GM13977 (cell line): ENCODE measurements at regions not wholly inside any gene's neighbourhood (a gene's known extent, or its start where the extent isn't known, plus 50 kb on each side); places are given as distances from the start of the nearest gene placed in this dataset.
"Not testable (repeated sequence)": the region's sequence is repeated elsewhere in the genome, so short reads cannot be mapped to it uniquely, and the experiment has no call there.

Source experiments
- DNase-seq: peaks from one replicate; pipeline ENCODE4 v3.0.0; 2012; ENCODE audit warnings: low spot score
- in situ Hi-C: fragments of 300-500 bp; cut with MboI; formaldehyde crosslinking; loops from one replicate; pipeline ENCODE4 v1.12.0; 2022; ENCODE audit warnings: low sequenced_read_pairs, low pct_unique_long_range_greater_than_20kb, mixed read lengths, inconsistent platforms; ENCODE audit not compliant: unreplicated experiment
- TF ChIP-seq, protein P1 (sequence below): IDR thresholded peaks from 2 replicates; pipeline ENCODE4 v1.5.1; 2012; ENCODE audit warnings: mild to moderate bottlenecking, control low read depth; ENCODE audit not compliant: insufficient read depth; ENCODE audit errors: extremely low read depth, missing control alignments

DNA sequence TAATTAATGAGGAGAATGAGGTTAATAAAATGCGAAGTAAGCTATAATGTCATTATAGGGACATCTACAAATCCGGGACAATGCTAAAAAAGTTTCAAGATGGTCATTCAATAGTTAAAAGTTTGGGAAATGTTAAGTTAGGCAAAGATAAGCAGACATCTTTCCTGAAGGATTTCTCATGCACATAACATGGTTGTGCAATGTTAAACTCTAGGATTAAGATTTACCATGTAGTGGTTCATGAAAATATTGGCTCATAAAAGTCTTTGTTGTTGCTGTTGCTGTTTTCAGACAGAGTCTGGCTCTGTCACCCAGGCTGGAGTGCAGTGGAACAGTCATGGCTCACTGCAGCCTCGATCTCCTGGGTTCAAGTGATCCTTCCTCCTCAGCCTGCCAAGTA, 751.5 kb upstream of the CCDC179 start:
- no peak for DNase-seq
- in situ Hi-C loops = no loop called here
- TF ChIP-seq, protein P1, sequence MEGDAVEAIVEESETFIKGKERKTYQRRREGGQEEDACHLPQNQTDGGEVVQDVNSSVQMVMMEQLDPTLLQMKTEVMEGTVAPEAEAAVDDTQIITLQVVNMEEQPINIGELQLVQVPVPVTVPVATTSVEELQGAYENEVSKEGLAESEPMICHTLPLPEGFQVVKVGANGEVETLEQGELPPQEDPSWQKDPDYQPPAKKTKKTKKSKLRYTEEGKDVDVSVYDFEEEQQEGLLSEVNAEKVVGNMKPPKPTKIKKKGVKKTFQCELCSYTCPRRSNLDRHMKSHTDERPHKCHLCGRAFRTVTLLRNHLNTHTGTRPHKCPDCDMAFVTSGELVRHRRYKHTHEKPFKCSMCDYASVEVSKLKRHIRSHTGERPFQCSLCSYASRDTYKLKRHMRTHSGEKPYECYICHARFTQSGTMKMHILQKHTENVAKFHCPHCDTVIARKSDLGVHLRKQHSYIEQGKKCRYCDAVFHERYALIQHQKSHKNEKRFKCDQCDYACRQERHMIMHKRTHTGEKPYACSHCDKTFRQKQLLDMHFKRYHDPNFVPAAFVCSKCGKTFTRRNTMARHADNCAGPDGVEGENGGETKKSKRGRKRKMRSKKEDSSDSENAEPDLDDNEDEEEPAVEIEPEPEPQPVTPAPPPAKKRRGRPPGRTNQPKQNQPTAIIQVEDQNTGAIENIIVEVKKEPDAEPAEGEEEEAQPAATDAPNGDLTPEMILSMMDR = no peak

DNA sequence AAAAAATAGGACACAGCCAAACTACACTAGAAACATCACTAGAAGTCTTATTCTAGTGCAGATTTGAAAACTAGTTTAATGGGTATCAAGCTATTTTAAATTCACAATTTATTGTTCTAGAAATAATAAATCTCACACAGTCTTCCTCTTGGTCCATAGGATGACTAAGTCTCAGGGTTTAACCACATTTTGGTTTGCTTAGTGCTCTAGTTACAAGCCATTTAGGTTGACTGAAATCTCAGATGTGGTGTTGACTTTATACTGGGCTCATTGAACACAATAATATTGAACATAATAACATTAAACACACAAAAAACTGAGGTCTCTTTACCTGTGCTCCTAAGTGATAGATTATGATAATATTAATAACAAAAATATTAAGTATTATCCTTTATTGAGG, 760.3 kb upstream of the CCDC179 start:
- TF ChIP-seq, protein P1 = no peak
- DNase-seq = no peak
- in situ Hi-C loops = no loop called here

DNA sequence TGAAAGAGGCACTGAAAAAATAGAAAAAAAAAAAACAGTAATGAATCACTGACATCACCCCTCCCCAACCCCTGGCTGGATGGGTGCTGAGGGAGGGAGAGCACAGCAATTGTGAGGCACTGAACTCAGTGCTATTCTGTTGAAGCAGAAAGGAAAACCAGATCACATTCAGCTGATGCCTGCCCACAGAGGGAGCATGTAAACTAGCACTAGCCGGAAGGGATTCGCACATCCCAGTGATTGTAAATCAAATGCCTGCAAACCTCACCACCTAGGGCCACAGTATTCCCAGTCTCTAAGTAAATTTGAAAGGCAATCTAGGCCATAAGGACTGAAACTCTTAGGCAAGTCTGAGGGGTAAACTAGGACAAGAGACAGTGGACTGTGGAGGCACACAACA, 772.0 kb upstream of the CCDC179 start:
- in situ Hi-C loops = no loop called here
- DNase-seq = no peak
- TF ChIP-seq, protein P1 = no peak

DNA sequence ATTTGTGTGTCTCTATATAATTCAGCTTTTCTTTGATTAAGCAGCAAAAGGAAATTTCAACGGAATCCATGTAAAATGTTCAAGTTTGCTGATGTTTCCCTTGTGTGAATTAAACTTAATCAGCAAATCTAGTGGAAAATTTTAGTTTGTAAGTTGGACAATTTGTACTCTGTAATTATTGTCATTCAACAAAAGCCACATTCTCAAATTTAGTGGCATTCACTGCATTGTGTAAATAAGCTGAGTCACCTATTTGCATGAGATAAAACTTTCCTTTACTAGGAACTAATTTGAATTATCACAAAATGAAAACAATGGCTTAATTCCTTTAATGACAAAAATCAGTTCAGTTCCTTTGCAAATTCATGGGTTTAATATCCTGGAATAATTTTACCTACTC, 784.2 kb upstream of the CCDC179 start:
- DNase-seq = no peak
- TF ChIP-seq, protein P1 = no peak
- in situ Hi-C loops = no loop called here

DNA sequence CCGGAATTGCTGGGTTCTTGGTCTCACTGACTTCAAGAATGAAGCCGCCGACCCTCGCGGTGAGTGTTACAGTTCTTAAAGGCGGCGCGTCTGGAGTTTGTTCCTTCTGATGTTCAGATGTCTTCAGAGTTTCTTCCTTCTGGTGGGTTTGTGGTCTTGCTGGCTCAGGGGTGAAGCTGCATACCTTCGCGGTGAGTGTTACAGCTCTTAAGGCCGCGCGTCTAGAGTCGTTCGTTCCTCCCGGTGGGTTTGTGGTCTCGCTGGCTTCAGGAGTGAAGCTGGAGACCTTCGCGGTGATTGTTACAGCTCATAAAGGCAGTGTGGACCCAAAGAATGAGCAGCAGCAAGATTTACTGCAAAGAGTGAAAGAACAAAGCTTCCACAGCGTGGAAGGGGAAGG, 792.1 kb upstream of the CCDC179 start:
- in situ Hi-C loops, DNase-seq: not testable (repeated sequence)

DNA sequence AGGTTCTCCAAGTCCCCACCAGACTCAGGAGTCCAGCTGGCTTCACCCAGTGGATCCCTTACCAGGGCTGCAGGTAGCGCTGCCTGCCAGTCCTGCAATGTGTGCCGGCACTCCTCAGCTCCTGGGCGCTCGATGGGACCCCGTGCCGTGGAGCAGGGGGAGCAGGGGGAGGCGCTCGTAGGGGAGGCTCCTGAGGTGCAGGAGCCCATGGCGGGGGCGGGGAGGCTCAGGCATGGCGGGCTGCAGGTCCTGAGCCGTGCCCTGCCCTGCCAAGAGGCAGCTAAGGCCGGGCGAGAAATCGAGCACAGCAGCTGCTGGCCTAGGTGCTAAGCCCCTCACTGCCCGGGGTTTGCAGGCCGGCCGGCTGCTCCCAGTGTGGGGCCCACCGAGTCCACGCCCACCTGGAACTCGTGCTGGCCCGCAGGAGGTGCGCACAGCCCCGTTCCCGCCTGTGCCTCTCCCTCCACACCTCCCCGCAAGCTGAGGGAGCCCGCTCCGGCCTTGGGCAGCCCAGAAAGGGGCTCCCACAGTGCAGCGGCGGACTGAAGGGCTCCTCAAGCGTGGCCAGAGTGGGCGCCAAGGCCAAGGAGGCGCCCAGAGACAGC, 792.9 kb upstream of the CCDC179 start:
- no peak for DNase-seq
- TF ChIP-seq, protein P1 = no peak
- in situ Hi-C loops = no loop called here

DNA sequence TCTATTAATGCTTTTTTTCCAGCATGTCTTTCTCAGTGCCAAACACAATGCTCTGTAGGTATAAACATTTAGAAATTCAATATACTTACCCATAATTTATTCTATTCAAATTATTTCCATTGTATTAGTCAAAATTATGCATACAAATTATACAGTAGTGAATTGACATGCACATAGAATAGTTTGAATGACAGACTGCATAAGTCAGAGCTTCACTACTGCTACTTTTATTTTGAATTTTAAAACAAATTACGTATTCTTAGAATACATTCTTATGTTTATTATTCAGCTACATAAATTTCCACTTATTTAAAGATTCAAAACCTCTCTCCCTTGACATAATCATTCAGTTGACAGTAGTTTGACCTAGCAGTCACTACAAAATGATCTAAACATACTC, 808.0 kb upstream of the CCDC179 start:
- in situ Hi-C loops = no loop called here
- DNase-seq = no peak
- TF ChIP-seq, protein P1 = no peak
